Erythroblast (primary cell): ENCODE measurements at regions not wholly inside any gene's neighbourhood (a gene's known extent, or its start where the extent isn't known, plus 50 kb on each side); places are given as distances from the start of the nearest gene placed in this dataset.

Experiments used
- GATA1 ChIP-seq: IDR thresholded peaks from 2 replicates; pipeline ENCODE4 v1.6.1; 2011; ENCODE audit warnings: low read depth, mild to moderate bottlenecking, control low read depth, low read length, moderate library complexity
- POLR2A ChIP-seq: IDR thresholded peaks from 2 replicates; pipeline ENCODE4 v1.6.1; 2011; ENCODE audit warnings: mild to moderate bottlenecking, low read length

- no peak for TF ChIP-seq POLR2A
- TF ChIP-seq GATA1, result no peak
These were observed 630.8 kb upstream of the PIK3C3 start for GRCh38 chr18:41324020-41324791.
